ENCODE measurements at regions not wholly inside any gene's neighbourhood (a gene's known extent, or its start where the extent isn't known, plus 50 kb on each side); places are given as distances from the start of the nearest gene placed in this dataset.

DNA sequence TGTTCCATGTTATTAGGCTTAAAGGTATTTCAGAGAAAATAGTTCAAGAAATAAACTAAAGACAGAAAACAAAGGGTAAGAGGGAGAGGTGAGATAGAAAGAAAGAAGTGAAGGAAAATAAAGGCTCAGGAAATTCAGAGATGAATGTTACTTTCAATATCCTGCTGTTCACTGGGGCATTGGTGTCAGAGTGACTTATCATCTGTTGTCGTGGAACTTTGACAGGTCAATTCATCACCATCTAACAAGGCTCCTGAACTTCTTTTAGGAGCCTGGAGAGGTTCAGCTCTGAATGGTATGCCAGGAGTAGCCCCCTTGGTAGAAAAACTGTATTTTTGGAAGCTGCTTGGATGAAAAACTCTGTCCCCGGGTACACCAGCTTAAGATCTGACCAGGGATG, 100.1 kb downstream of the KLF6 start:
- TF ChIP-seq, protein P1, sequence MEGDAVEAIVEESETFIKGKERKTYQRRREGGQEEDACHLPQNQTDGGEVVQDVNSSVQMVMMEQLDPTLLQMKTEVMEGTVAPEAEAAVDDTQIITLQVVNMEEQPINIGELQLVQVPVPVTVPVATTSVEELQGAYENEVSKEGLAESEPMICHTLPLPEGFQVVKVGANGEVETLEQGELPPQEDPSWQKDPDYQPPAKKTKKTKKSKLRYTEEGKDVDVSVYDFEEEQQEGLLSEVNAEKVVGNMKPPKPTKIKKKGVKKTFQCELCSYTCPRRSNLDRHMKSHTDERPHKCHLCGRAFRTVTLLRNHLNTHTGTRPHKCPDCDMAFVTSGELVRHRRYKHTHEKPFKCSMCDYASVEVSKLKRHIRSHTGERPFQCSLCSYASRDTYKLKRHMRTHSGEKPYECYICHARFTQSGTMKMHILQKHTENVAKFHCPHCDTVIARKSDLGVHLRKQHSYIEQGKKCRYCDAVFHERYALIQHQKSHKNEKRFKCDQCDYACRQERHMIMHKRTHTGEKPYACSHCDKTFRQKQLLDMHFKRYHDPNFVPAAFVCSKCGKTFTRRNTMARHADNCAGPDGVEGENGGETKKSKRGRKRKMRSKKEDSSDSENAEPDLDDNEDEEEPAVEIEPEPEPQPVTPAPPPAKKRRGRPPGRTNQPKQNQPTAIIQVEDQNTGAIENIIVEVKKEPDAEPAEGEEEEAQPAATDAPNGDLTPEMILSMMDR (IDR thresholded peaks at IDR 0.05; ENCODE audit: control insufficient read depth, insufficient read depth, low read depth, low read length, missing control alignments): no peak

DNA sequence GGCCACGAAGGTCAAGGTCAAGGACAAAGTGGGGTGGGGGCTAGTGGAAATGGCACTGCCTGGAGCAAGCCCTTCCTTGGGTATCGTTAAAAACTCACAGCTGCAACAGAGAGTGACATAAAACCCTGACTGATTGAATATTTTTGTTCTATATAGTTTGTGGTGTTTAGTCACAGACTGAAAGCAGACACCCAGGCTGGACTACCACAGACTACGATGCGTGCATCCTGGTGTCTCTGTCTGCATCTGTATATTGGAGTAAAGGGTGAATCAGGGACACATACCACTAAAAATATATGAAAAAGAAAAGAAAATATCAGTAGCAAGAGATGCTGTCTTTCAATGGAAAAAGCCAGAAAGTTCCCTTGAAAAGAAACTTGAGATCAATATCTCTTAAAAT, 101.4 kb downstream of the KLF6 start:
- no peak for DNase-seq (ENCODE audit: low read depth)
- no peak overlapping the region for H3K4me3 ChIP-seq (ENCODE audit: control insufficient read depth, low read depth, low read length)
- TF ChIP-seq, protein P1 (IDR thresholded peaks at IDR 0.05; ENCODE audit: control insufficient read depth, insufficient read depth, low read depth, low read length, missing control alignments): no peak

More for the DNA sequence above, 100.1 kb downstream of the KLF6 start:
- no peak for DNase-seq (ENCODE audit: low read depth)
- no peak overlapping the region for H3K4me3 ChIP-seq (ENCODE audit: control insufficient read depth, low read depth, low read length)

DNA sequence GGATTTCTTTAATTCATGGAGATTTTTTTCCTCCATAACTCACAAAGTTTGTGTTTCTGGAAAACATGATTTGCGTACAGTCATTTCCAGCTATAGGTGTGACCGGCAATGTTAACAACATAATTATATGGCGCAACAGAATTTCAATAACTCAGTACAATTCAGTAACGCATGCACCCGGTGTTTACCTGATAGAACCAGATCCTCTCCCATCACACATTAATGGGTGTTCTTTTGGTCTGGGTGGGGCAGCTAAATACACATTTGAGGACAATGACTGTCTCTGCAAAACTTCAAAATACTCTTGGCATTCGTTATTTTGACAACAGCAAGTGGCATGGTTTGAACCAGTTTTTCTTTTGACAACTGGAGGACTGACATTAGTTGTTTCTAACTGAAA, 102.3 kb downstream of the KLF6 start:
- H3K4me3 ChIP-seq (ENCODE audit: control insufficient read depth, low read depth, low read length): no peak overlapping the region
- DNase-seq (ENCODE audit: low read depth): no peak
- TF ChIP-seq, protein P1 (IDR thresholded peaks at IDR 0.05; ENCODE audit: control insufficient read depth, insufficient read depth, low read depth, low read length, missing control alignments): no peak

DNA sequence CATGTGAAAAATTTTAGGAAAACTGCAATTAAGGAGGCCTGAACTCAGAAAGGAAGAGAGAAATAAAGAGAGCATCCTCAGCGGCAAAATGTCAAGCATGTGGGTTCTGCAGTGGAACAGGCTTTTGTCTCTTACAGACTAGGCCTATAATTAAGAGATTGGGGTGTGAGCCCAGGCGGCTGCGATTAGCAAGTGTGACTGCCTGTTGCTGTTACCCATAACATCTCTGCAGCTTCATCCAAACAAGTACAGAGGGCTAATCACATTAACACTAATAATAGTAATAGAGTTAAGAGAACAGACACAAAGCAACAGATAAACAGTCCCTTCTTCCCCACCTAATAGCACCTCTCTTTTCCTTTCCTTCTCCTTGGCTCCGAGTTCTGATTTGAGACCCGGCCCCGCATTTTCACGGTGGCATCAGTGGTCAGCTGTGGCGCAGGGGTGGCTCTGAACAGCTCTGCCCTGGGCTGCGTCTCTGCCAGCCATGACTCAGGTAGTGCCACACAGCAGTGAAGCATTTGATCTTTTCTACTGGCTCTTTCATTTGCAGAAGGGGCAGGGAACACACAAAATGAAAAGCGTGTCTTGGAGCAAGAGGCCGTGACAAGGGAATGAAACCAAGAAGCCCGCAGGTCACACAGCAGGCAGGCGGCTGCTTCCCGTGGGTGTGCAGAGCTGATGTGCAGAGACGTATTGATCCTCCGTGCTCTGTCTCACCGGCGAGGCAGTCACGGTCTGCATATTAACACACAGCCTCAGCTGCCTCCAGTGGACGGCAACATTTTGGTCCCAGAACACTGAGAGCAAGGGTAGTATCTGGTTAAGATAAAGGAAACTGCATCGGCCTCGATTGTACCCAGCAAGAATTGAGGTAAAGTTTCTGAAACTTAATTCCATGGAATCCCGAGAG, 103.1 kb downstream of the KLF6 start:
- DNase-seq (ENCODE audit: low read depth): no peak
- TF ChIP-seq, protein P1 (IDR thresholded peaks at IDR 0.05; ENCODE audit: control insufficient read depth, insufficient read depth, low read depth, low read length, missing control alignments): no peak
- no peak overlapping the region for H3K4me3 ChIP-seq (ENCODE audit: control insufficient read depth, low read depth, low read length)

DNA sequence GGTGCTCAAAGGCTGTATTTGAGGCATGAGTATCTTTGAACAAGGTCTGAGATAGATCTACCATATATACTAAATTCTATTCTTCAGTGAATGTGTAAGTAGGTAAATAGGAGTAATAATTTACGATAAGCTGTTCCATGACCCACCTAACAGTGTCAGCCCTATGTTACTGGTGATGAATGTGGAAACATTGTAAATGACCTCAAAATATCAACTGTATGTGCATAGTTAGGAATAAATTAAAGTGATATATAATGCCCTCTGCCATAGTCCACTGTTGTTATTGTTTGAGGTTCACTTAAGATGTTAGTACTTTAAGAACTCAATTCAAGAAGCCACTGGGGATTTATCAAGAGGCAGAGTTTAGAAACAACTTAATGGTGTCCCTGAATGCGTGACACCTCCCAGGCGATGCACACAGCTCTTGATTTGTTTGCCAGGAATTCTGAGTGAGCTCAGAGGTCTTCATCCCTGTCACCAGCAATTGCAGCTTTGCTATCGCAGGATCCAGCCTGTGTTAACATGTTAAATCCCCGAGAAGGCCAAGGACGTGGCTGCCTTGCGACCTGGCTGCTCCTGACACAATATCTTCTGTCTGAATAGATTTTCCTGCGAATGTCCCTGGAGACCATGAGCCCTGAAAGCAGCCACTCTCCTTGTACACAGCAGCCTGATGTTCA, 104.9 kb downstream of the KLF6 start:
- TF ChIP-seq, protein P1 (IDR thresholded peaks at IDR 0.05; ENCODE audit: control insufficient read depth, insufficient read depth, low read depth, low read length, missing control alignments): no peak
- no peak for DNase-seq (ENCODE audit: low read depth)
- no peak overlapping the region for H3K4me3 ChIP-seq (ENCODE audit: control insufficient read depth, low read depth, low read length)

DNA sequence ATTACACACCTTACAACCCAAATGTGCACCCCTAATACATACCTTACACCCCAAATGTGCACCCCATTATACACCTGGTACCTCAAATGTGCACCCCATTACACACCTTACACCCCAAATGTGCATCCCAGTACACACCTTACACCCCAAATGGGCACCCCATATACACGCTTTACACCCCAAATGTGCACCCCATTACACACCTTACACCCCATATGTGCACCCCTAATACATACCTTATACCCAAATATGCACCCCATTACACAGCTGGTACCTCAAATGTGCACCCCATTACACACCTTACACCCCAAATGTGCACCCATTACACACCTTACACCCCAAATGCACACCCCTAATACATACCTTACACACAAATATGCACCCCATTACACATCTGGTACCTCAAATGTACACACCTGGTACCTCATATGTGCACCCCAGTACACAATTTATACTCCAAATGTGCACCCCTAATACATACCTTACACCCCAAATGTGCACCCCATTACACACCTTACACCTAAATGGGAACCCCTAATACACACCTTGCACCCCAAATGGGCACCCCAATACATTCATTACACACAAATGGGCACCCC, 106.3 kb downstream of the KLF6 start:
- no peak for DNase-seq (ENCODE audit: low read depth)
- TF ChIP-seq, protein P1 (IDR thresholded peaks at IDR 0.05; ENCODE audit: control insufficient read depth, insufficient read depth, low read depth, low read length, missing control alignments): no peak
- no peak overlapping the region for H3K4me3 ChIP-seq (ENCODE audit: control insufficient read depth, low read depth, low read length)
